Esophagus muscularis mucosa (tissue), 4 donors: ENCODE measurements at regions not wholly inside any gene's neighbourhood (a gene's known extent, or its start where the extent isn't known, plus 50 kb on each side); places are given as distances from the start of the nearest gene placed in this dataset.

Experiments used
- CTCF ChIP-seq, 3 experiments: fragments of 200-600 bp in 2 of 3; fragments of 450-650 bp in 1 of 3; sonication (generic) in 2 of 3; IDR thresholded peaks; one replicate each; pipeline ENCODE4 v1.5.1; 2017 to 2019; ENCODE audit warnings: antibody characterized with exemption in 3 of 3, mild to moderate bottlenecking in 2 of 3, moderate library complexity in 1 of 3
- EP300 ChIP-seq: sonication (generic); formaldehyde crosslinking; IDR thresholded peaks from one replicate; pipeline ENCODE4 v1.6.1; 2017; ENCODE audit warnings: antibody characterized with exemption
- POLR2AphosphoS5 ChIP-seq, 2 donors: sonication (generic); formaldehyde crosslinking; IDR thresholded peaks; one replicate each; pipeline ENCODE4 v1.6.1; 2017; ENCODE audit warnings: antibody characterized with exemption in 2 of 2

GRCh38 chr9:20269620-20270019 lies 352.7 kb downstream of the MLLT3 start:
- TF ChIP-seq CTCF (IDR thresholded peaks at IDR 0.05) (no peak), POLR2AphosphoS5 (IDR thresholded peaks at IDR 0.05) (no peak), EP300 (no peak)
